ENCODE measurements at regions not wholly inside any gene's neighbourhood (a gene's known extent, or its start where the extent isn't known, plus 50 kb on each side); places are given as distances from the start of the nearest gene placed in this dataset.

DNA sequence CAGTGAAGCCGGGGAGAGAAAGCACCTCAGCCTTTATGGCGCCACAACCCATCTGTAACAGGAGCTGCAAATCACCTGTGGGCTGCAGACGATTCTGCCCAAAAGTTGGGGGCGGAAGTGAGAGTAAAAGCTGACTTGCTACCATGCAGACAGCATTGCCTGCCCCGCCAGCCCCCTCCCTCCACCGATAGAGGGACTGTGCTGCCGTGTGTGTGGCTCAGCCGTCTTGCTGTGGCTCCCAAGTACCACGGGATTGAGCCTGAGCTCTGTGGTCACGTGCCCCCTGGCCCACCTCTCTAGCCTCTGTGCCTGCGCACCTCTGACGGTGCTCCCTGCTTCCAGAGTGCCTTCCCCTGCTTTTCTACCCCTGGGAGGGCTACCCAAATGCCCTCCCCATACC is 79.6 kb downstream of the GLI2 start:
- H3K27me3 Mint-ChIP-seq (ENCODE audit: insufficient read depth), result no peaks in the 10 kb centered on the region
- no peaks in the 10 kb centered on the region for H3K9me3 Mint-ChIP-seq
- no peak overlapping the region for H3K27ac Mint-ChIP-seq
- intact Hi-C loops (cut with micrococcal nuclease), result no loop called here
- H3K36me3 Mint-ChIP-seq (ENCODE audit: low read depth), result no peaks in the 10 kb centered on the region
- DNase-seq (ENCODE audit: low spot score), result no peak
- H3K4me3 Mint-ChIP-seq, result no peak overlapping the region
- H3K4me1 Mint-ChIP-seq (ENCODE audit: low read depth), result no peaks in the 10 kb centered on the region

DNA sequence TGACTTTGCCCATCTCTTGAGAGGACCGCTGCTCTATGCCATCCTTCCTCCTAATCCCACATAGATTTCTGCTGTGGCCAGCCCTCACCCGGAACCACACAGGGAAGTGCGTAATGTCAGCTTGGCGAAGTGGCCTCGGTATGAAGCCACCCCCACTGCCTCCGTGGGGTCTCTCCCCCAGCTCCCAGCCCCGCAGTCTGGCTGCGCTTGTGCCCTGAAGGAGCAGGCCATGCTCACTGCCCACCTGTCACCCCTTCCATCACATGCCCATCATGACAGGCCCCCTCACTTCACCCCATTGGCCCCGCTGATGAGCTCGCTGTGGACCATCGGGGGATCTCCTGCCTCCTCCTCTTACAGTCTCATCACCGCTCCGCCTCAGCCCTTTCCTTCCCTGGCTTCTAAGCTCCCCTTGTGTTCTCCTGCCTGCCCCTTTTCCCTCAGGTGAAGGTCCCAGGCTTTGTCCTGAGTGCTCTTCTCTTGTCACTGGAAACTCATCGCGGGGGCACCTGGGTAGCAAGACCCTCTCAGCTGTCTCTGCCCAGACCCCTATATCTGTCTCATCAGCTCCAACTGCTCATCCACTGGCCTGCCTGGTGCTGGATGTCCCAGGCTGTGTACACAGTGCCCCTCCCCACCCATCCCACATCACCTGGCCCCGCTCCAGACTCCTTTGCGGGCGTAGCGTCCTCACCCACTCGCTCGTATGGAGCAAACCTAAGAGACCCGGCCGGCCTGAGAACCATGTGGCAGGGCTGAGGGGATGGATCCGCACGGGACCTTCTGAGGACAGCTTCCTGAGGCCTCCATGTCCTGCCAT is 81.7 kb downstream of the GLI2 start:
- H3K27ac Mint-ChIP-seq, result no peak overlapping the region
- H3K4me1 Mint-ChIP-seq (ENCODE audit: low read depth), result no peaks in the 10 kb centered on the region
- no peak overlapping the region for H3K4me3 Mint-ChIP-seq
- H3K27me3 Mint-ChIP-seq (ENCODE audit: insufficient read depth), result no peaks in the 10 kb centered on the region
- no peaks in the 10 kb centered on the region for H3K36me3 Mint-ChIP-seq (ENCODE audit: low read depth)
- intact Hi-C loops (cut with micrococcal nuclease), result no loop called here
- DNase-seq (ENCODE audit: low spot score), result no peak
- H3K9me3 Mint-ChIP-seq, result no peaks in the 10 kb centered on the region

DNA sequence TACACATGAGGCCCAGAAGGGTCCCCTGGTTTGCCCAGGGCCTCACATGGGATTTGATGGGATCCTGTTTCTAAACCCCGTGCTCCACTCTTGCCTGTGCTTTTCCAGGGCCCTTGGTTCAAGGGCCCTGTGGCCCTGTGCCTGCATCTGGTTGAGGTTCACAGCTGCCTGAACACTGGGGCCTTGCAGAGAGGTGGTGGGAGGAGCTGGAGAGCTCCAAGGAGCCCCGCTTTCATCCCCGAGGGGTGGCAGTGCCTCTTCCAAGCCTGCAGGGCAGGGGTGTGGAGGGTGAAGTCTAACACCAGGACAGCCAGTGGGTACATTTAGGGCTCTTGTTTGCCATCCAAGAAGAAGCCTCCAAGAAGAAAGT is 82.3 kb downstream of the GLI2 start:
- no peaks in the 10 kb centered on the region for H3K9me3 Mint-ChIP-seq
- intact Hi-C loops (cut with micrococcal nuclease), result no loop called here
- H3K4me1 Mint-ChIP-seq (ENCODE audit: low read depth), result no peaks in the 10 kb centered on the region
- H3K27ac Mint-ChIP-seq, result no peak overlapping the region
- no peaks in the 10 kb centered on the region for H3K27me3 Mint-ChIP-seq (ENCODE audit: insufficient read depth)
- DNase-seq (ENCODE audit: low spot score), result no peak
- H3K36me3 Mint-ChIP-seq (ENCODE audit: low read depth), result no peaks in the 10 kb centered on the region
- H3K4me3 Mint-ChIP-seq, result no peak overlapping the region

DNA sequence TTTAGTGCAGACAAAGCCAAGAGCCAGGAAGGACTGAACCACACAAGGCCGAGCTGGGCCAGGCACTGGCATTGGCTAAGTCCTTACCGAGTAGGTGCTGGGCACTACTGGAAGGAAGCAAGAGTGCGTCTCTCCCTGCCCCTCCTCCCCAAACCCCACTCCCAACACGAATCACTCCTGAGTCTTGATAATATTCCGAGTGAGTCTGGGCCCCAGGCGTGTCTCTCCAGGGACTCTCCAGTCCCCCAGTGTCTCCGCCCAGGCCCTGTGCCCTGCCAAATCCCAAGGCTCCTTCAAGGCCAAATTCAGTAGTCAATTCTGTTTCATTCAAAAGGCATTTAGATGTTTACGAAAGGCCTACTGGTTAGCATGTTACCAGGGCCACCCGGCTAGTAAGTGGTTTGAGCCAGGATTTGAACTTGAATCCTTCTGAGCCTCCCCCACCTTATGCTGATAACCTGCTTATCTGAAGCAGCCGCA is 82.8 kb downstream of the GLI2 start:
- intact Hi-C loops (cut with micrococcal nuclease), result no loop called here
- no peaks in the 10 kb centered on the region for H3K36me3 Mint-ChIP-seq (ENCODE audit: low read depth)

DNA sequence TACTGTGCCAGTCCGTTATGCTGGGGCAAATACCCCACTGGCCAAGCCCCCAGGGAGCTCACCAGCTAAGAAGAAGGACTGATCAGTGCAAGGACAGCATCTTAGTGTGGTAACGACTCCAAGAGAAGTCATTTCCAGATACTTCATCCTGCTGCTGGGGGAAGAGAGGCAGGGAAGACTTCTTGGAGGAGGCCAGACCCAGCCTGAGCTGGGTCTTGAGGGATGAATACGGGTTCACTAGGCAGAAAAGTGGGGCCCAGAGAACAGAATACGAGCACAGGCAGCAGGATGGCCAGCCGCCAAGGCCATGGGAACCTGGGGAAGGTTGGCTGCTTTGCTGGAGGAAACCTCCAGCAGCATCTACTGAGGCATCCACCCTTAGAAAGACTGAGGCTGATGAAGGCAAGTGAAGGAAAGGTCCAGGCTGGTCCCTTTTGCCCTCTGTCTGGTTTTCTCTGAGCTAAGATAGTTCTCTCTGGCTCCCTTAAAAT is 84.1 kb downstream of the GLI2 start:
- Mint-ChIP-seq H3K27ac (no peak overlapping the region), H3K4me1 (ENCODE audit: low read depth) (no peaks in the 10 kb centered on the region), H3K4me3 (no peak overlapping the region), H3K36me3 (ENCODE audit: low read depth) (no peaks in the 10 kb centered on the region), H3K27me3 (ENCODE audit: insufficient read depth) (no peaks in the 10 kb centered on the region), H3K9me3 (no peaks in the 10 kb centered on the region)
- DNase-seq (ENCODE audit: low spot score), result no peak
- intact Hi-C loops (cut with micrococcal nuclease), result no loop called here

More for the DNA sequence above, 82.8 kb downstream of the GLI2 start:
- Mint-ChIP-seq H3K4me1 (ENCODE audit: low read depth) (no peaks in the 10 kb centered on the region), H3K9me3 (no peaks in the 10 kb centered on the region), H3K27ac (no peak overlapping the region), H3K27me3 (ENCODE audit: insufficient read depth) (no peaks in the 10 kb centered on the region), H3K4me3 (no peak overlapping the region)
- DNase-seq (ENCODE audit: low spot score), result no peak

DNA sequence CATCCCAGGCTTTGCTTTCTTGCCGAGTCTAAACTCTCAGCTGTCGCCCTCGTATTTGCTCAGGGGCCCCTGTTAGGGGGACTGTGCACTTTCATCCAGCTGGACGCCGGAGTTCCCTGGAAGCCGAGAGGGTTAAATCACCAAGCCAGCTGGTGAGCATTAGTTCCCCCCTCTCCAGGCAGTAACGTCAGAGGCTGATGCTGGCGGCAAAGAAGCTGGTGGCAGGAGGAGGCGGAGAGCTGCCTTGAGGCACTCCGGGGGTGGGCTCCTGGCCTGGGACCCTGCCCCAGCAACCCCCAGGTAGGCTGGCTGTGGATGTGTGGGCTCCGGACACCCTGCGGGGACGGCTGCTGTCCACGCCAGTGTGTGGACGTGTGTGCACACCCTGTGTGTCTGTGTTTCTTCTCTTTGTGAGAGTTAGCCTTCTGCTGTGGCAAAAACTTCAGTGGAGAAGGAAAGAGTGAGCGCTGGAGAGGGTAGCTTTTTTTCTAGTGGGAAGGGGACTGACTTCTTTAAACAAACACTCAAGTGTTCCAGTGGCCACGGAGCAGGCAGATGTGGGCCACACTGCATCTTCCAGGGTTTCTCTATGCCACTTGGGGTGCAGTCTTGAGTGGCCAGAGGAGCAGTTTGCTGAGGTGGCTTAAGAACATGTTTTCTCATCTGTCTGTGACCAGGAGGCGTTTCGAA is 84.7 kb downstream of the GLI2 start:
- Mint-ChIP-seq H3K36me3 (ENCODE audit: low read depth) (no peaks in the 10 kb centered on the region), H3K9me3 (no peaks in the 10 kb centered on the region), H3K27ac (no peak overlapping the region), H3K4me1 (ENCODE audit: low read depth) (no peaks in the 10 kb centered on the region), H3K4me3 (no peak overlapping the region), H3K27me3 (ENCODE audit: insufficient read depth) (no peaks in the 10 kb centered on the region)
- DNase-seq (ENCODE audit: low spot score), result no peak
- intact Hi-C loops (cut with micrococcal nuclease), result no loop called here

DNA sequence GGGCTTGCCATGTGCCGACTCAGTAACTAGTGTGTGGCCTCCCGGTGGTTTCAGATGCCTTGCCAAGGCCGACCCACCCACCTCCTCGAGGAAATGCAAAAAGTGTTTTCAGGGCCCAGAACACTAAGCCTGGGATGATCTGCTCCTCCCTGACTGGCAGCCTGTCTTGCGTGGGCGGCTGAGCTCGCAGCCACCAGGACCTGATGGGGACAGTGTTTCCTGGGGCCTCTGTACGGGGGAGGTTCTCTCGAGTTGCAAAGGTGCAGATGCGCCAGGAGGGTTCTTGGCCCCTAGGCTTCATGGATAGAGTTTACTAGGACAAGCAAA is 85.2 kb downstream of the GLI2 start:
- no peaks in the 10 kb centered on the region for H3K36me3 Mint-ChIP-seq (ENCODE audit: low read depth)
- no peaks in the 10 kb centered on the region for H3K9me3 Mint-ChIP-seq
- no peaks in the 10 kb centered on the region for H3K27me3 Mint-ChIP-seq (ENCODE audit: insufficient read depth)
- DNase-seq (ENCODE audit: low spot score), result no peak
- H3K4me3 Mint-ChIP-seq, result no peak overlapping the region
- H3K27ac Mint-ChIP-seq, result no peak overlapping the region
- H3K4me1 Mint-ChIP-seq (ENCODE audit: low read depth), result no peaks in the 10 kb centered on the region
- intact Hi-C loops (cut with micrococcal nuclease), result no loop called here

DNA sequence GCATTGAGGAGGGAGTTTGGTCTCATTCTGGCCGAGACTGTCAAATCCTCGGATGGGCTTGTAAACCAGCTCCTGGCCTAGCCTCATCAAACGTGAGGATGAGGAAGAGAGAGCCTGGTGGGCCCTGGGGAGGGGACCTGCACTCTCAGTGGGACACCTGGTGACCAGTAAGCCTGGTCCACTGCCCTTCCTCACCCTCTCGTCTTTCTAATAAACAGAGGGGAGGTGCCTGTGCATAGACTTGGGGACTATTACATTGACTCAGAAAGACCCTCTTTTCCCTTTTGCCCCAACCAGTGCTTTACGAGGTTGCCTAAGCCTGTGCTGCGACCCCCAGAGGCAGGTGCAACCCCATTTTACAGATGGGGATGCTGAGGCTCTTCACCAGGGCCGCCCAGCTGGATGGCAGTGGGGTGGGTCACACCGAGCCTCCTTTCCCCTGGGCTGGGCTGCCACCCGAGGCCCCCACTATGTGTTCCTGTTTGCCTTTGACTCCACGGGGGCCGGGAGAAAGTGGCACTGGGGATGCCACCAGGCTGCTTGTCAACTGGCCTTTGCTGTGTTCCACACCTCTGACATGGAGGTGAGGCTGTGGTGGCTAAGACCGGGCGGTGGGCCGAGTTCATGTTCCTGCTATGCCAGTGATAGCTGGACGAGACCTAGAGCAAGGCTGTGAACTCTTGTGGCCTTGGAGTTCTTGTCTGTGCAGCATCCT is 85.9 kb downstream of the GLI2 start:
- H3K4me1 Mint-ChIP-seq (ENCODE audit: low read depth), result no peaks in the 10 kb centered on the region
- no peaks in the 10 kb centered on the region for H3K9me3 Mint-ChIP-seq
- H3K27ac Mint-ChIP-seq, result no peak overlapping the region
- no peak overlapping the region for H3K4me3 Mint-ChIP-seq
- DNase-seq (ENCODE audit: low spot score), result no peak
- intact Hi-C loops (cut with micrococcal nuclease), result no loop called here
- H3K27me3 Mint-ChIP-seq (ENCODE audit: insufficient read depth), result no peaks in the 10 kb centered on the region
- no peaks in the 10 kb centered on the region for H3K36me3 Mint-ChIP-seq (ENCODE audit: low read depth)

DNA sequence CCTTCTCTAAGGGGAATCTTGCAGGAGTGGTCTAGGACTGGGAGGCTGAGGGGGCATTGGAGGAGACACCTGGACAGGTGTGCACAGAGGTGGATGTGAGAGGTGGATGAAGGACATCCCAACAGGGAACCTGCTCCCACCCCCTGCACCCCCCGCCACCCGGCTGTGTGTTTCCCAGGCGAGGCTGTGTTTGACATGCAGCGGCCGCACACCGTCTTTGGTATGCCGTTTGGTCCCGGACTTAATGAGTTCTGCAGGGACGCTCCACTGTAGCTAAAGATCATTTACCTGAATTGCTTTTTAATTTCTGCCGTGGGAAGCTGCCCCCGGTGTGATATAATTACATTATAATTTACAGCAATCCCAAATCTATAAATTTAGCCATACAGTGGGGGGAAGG is 87.3 kb downstream of the GLI2 start:
- Mint-ChIP-seq H3K27ac (no peak overlapping the region), H3K9me3 (no peaks in the 10 kb centered on the region), H3K4me3 (no peak overlapping the region), H3K36me3 (ENCODE audit: low read depth) (no peaks in the 10 kb centered on the region), H3K4me1 (ENCODE audit: low read depth) (no peaks in the 10 kb centered on the region), H3K27me3 (ENCODE audit: insufficient read depth) (no peaks in the 10 kb centered on the region)
- no peak for DNase-seq (ENCODE audit: low spot score)
- intact Hi-C loops (cut with micrococcal nuclease), result no loop called here

DNA sequence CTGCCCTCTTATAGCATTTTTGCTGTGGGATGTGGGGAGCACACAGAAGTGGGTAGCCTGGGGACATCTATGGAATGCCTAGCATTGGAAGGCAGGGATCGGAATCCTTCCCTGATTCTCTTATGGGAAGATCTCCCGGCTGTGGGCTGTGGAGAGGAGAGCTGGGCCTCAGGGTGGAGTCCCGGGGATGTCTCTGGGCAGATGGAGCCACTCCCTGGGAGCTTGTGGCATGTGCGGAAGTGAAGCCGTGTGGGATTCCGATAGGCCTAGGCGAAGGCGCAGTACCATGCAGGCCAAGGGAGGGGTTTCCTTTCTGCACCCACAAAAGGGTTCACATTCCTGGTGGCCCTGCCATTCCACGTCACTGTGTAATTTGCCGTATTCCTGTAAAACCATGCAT is 87.9 kb downstream of the GLI2 start:
- Mint-ChIP-seq H3K27me3 (ENCODE audit: insufficient read depth) (no peaks in the 10 kb centered on the region), H3K9me3 (no peaks in the 10 kb centered on the region), H3K4me1 (ENCODE audit: low read depth) (no peaks in the 10 kb centered on the region), H3K36me3 (ENCODE audit: low read depth) (no peaks in the 10 kb centered on the region), H3K27ac (no peak overlapping the region), H3K4me3 (no peak overlapping the region)
- DNase-seq (ENCODE audit: low spot score), result no peak
- intact Hi-C loops (cut with micrococcal nuclease), result no loop called here

DNA sequence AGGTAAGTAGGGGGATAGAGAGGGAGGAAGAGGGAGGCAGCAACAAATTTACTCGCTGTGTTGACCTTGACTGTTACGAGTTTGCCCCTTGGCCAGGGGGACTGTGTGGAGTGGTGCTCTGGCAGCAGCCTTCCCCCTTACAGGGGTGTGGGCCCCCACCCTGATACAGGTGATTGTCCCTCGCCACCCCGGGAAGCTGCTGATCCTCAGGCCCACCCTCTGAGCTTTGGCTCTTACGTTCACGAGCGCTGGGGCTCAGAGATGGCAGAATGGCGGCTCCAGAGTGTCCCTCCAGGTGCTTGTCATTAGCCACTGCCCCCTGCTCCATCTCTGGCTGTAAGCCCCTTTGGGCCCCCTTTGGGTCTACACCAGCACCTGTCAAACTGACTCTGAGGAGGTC is 88.6 kb downstream of the GLI2 start:
- H3K27me3 Mint-ChIP-seq (ENCODE audit: insufficient read depth), result no peaks in the 10 kb centered on the region
- no peak overlapping the region for H3K27ac Mint-ChIP-seq
- intact Hi-C loops (cut with micrococcal nuclease), result no loop called here
- no peaks in the 10 kb centered on the region for H3K9me3 Mint-ChIP-seq
- H3K4me1 Mint-ChIP-seq (ENCODE audit: low read depth), result no peaks in the 10 kb centered on the region
- H3K4me3 Mint-ChIP-seq, result no peak overlapping the region
- H3K36me3 Mint-ChIP-seq (ENCODE audit: low read depth), result no peaks in the 10 kb centered on the region
- no peak for DNase-seq (ENCODE audit: low spot score)

DNA sequence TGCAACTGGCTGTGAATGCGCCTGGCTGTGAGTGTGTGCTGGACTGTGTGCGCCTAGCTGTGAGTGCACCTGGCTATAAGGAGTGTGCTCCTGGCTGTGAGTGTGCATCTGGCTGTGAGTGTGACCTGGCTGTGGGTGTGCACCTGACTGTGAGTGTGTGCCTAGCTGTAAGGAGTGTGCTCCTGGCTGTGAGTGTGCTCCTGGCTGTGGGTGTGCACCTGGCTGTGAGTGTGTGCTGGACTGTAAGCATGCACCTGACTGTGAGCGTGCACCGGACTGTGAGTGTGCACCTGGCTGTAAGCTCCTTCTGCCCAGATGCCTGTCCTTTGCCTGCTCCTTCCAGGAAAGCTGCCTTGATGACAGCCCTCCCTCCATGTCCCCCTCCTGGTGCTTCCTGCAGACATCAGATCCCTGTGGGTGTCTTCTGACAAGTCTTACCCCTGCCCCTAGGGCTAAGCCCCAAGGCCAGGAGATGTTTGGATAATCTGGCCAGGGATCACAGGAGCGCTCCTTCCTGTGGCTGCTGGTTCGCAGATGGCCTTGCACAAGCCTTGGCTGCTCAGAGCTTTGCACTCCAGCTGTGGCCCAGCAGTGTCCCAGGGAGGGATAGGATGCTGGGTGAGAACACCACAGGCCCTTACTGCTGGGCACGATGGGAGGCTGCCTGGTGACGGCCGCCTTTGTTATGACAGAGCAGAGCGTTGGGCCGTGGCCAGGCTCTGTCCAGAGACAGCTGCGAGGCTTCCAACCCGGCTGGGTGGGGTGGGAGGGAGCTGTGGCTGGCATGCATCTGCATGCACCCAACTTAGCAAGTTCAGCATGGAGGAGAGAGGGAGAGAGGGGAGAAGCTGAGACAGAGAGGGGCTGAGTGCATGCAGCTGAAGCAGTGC is 89.9 kb downstream of the GLI2 start:
- no peaks in the 10 kb centered on the region for H3K4me1 Mint-ChIP-seq (ENCODE audit: low read depth)
- no peaks in the 10 kb centered on the region for H3K27me3 Mint-ChIP-seq (ENCODE audit: insufficient read depth)
- H3K9me3 Mint-ChIP-seq, result no peaks in the 10 kb centered on the region
- intact Hi-C loops (cut with micrococcal nuclease), result no loop called here
- H3K36me3 Mint-ChIP-seq (ENCODE audit: low read depth), result no peaks in the 10 kb centered on the region
- H3K4me3 Mint-ChIP-seq, result no peak overlapping the region
- no peak overlapping the region for H3K27ac Mint-ChIP-seq
- DNase-seq (ENCODE audit: low spot score), result no peak
